ENCODE measurements at regions not wholly inside any gene's neighbourhood (a gene's known extent, or its start where the extent isn't known, plus 50 kb on each side); places are given as distances from the start of the nearest gene placed in this dataset.
"Not testable (repeated sequence)": the region's sequence is repeated elsewhere in the genome, so short reads cannot be mapped to it uniquely, and the experiment has no call there.

DNA sequence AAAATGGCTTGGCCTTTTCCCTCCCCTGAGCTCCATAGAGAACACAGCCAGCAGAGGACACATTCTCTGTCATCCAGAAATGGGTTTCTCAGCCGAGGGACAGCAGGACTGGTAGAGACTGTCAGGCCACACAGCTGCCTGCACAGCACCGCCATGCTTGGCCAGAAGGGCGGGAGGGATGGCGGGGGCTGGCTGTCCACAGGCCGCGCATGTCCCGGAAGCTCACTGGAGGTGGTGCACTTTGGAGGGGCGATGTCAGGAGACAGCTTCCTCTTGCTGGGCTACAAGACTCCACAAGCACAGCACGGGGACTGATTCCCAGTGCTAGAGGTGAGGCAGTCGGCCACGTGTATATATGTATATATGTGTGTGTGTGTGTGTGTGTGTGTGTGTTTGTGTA lies 125.3 kb downstream of the GOLGA6L4 start:
- DNase-seq; H3K4me1 ChIP-seq; ATAC-seq; H3K9me3 ChIP-seq; H3K4me3 ChIP-seq; H3K27me3 ChIP-seq; in situ Hi-C loops (cut with MboI; ENCODE audit: low sequenced_read_pairs in 4 of 4); H3K27ac ChIP-seq; intact Hi-C loops (cut with DNase I; ENCODE audit: low total_unique reads); H3K36me3 ChIP-seq: not testable (repeated sequence)

DNA sequence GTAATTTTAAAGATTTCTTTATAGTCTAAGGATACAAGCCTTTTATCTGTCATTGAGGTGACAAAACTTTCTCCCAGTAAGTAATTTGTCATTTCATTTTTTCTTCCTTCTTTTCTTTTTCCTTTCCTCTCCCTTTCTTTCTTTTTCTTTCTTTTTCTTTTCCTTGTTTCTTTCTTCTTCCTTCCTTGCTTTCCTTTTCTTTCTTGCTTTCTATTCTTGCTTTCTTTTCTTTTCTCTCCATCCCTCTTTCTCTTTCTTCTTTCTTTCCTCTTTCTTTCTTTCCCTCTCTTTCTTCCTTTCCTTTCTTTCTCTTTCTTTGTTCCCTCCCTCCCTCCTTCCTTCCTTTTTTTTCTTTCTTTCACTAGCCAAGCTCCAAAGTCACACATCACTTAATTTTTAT lies 148.8 kb downstream of the GOLGA6L4 start:
- ATAC-seq; H3K9me3 ChIP-seq; H3K27me3 ChIP-seq; H3K36me3 ChIP-seq; in situ Hi-C loops (cut with MboI; ENCODE audit: low sequenced_read_pairs in 4 of 4); intact Hi-C loops (cut with DNase I; ENCODE audit: low total_unique reads); H3K27ac ChIP-seq; H3K4me3 ChIP-seq; H3K4me1 ChIP-seq; DNase-seq: not testable (repeated sequence)

DNA sequence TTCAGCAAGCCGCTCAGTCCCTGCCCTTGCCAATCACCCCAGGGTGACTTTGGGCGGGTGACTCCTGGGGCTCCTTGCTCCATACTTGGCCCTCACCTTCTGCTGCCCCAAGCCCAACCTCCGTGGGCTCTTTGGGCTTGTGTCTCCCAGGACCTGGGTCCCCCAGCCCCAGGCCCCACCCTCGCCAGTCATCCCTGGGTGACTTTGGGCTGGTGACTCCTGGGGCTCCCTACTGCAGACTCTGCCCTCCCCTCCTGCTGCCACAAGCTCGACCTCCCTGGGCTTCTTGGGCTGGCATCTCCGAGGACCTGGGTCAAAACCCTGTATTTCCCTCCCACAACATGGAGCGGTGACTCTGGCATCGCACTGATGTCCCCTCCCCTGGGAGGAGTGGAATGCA lies 151.5 kb downstream of the GOLGA6L4 start:
- Histone ChIP-seq H3K4me3 (no peak overlapping the region), H3K4me1 (no peaks in the 10 kb centered on the region), H3K9me3 (no peaks in the 10 kb centered on the region), H3K27me3 (peaks cover 0 to 7% (median 0%) of the 10 kb centered on the region in 3 donors), H3K36me3 (no peaks in the 10 kb centered on the region), H3K27ac (no peak overlapping the region)
- no peak for ATAC-seq
- in situ Hi-C loops (cut with MboI; ENCODE audit: low sequenced_read_pairs in 4 of 4) = no loop called here
- no peak for DNase-seq
- intact Hi-C loops (cut with DNase I; ENCODE audit: low total_unique reads) = no loop called here
- no peak for TF ChIP-seq POLR2A (IDR thresholded peaks at IDR 0.05)
- TF ChIP-seq, protein P1, sequence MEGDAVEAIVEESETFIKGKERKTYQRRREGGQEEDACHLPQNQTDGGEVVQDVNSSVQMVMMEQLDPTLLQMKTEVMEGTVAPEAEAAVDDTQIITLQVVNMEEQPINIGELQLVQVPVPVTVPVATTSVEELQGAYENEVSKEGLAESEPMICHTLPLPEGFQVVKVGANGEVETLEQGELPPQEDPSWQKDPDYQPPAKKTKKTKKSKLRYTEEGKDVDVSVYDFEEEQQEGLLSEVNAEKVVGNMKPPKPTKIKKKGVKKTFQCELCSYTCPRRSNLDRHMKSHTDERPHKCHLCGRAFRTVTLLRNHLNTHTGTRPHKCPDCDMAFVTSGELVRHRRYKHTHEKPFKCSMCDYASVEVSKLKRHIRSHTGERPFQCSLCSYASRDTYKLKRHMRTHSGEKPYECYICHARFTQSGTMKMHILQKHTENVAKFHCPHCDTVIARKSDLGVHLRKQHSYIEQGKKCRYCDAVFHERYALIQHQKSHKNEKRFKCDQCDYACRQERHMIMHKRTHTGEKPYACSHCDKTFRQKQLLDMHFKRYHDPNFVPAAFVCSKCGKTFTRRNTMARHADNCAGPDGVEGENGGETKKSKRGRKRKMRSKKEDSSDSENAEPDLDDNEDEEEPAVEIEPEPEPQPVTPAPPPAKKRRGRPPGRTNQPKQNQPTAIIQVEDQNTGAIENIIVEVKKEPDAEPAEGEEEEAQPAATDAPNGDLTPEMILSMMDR (IDR thresholded peaks at IDR 0.05 in 4 of 5, conservative IDR thresholded peaks at IDR 0.05 in 1 of 5) = no peak

DNA sequence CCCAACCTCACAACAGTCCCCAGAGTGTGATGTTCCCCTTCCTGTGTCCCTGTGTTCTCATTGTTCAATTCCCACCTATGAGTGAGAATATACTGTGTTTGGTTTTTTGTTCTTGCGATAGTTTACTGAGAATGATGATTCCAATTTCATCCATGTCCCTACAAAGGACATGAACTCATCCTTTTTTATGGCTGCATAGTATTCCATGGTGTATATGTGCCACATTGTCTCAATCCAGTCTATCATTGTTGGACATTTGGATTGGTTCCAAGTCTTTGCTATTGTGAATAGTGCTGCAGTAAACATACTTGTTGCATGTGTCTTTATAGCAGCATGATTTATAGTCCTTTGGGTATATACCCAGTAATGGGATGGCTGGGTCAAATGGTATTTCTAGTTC lies 152.6 kb downstream of the GOLGA6L4 start:
- ATAC-seq; H3K27ac ChIP-seq; H3K9me3 ChIP-seq; H3K27me3 ChIP-seq; intact Hi-C loops (cut with DNase I; ENCODE audit: low total_unique reads); DNase-seq; H3K36me3 ChIP-seq; H3K4me3 ChIP-seq; in situ Hi-C loops (cut with MboI; ENCODE audit: low sequenced_read_pairs in 4 of 4); H3K4me1 ChIP-seq: not testable (repeated sequence)

DNA sequence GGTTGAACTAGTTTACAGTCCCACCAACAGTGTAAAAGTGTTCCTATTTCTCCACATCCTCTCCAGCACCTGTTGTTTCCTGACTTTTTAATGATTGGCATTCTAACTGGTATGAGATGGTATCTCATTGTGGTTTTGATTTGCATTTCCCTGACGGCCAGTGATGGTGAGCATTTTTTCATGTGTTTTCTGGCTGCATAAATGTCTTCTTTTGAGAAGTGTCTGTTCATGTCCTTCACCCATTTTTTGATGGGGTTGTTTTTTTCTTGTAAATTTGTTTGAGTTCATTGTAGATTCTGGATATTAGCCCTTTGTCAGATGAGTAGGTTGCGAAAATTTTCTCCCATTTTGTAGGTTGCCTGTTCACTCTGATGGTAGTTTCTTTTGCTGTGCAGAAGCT lies 153.1 kb downstream of the GOLGA6L4 start:
- DNase-seq; in situ Hi-C loops (cut with MboI; ENCODE audit: low sequenced_read_pairs in 4 of 4): not testable (repeated sequence)

DNA sequence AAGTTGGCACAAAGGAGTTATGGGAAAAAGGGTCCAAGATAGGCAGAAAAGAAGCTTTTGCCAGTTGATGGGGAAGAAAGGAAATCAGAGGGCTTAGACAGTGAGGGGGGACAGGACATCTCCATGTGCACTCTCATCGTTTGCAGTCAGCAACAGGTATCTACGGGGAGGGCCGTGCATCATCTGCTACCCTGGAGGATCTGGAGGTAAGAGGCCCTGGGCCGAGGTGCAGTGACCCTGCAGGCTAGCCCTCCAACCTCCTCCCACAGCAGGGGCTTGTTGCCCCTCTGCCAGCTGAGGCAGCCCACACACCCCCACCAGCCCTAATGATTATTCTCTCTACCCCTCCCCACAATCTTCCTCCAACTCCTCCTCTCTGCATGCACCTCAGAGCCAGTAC lies 154.8 kb downstream of the GOLGA6L4 start:
- H3K9me3 ChIP-seq; intact Hi-C loops (cut with DNase I; ENCODE audit: low total_unique reads); H3K4me1 ChIP-seq; ATAC-seq; H3K36me3 ChIP-seq; H3K4me3 ChIP-seq; H3K27me3 ChIP-seq; in situ Hi-C loops (cut with MboI; ENCODE audit: low sequenced_read_pairs in 4 of 4); H3K27ac ChIP-seq; DNase-seq: not testable (repeated sequence)

More for the DNA sequence above, 153.1 kb downstream of the GOLGA6L4 start:
- ATAC-seq; H3K36me3 ChIP-seq; H3K4me1 ChIP-seq; H3K27ac ChIP-seq; intact Hi-C loops (cut with DNase I; ENCODE audit: low total_unique reads); H3K9me3 ChIP-seq; H3K4me3 ChIP-seq; H3K27me3 ChIP-seq: not testable (repeated sequence)

DNA sequence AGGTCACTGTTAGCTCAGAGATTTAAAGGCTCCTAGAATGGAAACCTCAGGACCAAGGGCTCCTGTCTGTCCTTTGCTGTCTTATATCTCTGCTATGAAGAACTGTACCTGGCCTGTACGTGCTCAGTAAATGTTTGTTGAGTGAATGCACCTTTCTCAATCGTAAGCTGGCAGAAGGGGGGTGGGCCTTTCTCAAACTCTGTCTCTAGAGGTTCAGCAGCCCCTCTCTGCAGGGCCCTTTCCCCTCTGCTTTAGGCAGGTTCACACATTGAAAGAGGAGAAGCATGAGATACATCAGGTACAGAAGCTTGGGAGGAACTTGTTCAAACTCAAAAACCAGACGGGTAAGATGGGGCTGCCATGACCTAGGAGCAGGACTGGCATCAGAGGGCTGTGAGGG lies 155.6 kb downstream of the GOLGA6L4 start:
- in situ Hi-C loops (cut with MboI; ENCODE audit: low sequenced_read_pairs in 4 of 4) = no loop called here
- Histone ChIP-seq H3K4me1 (no peaks in the 10 kb centered on the region), H3K27ac (no peak overlapping the region), H3K36me3 (no peaks in the 10 kb centered on the region), H3K9me3 (no peaks in the 10 kb centered on the region), H3K4me3 (no peak overlapping the region), H3K27me3 (peaks cover 0 to 4% (median 0%) of the 10 kb centered on the region in 3 donors)
- DNase-seq (no peak), ATAC-seq (no peak)
- intact Hi-C loops (cut with DNase I; ENCODE audit: low total_unique reads) = no loop called here
- no peak for TF ChIP-seq POLR2A (IDR thresholded peaks at IDR 0.05)
- TF ChIP-seq, protein P1 (IDR thresholded peaks at IDR 0.05 in 4 of 5, conservative IDR thresholded peaks at IDR 0.05 in 1 of 5) = no peak

DNA sequence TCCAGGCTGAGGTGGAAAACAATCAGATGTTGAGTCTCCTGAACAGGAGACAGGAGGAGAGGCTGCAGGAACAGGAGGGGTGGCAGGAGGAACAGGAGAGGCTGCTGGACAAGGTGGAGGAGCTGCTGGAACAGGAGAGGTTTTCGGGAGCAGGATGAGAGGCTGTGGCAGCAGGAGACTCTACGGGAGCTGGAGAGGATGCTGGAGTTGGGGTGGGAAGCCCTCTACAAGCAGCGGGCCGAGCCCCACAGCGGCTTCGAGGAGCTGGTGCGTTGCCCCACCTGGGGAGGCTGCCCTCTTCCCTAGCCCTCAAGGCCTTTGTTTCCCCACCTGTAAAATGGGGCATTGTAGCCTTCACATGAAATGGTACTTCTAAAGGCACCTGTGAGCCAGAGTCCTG lies 156.4 kb downstream of the GOLGA6L4 start:
- H3K36me3 ChIP-seq; intact Hi-C loops (cut with DNase I; ENCODE audit: low total_unique reads); in situ Hi-C loops (cut with MboI; ENCODE audit: low sequenced_read_pairs in 4 of 4); ATAC-seq; H3K9me3 ChIP-seq; H3K4me1 ChIP-seq; DNase-seq; H3K27ac ChIP-seq; H3K4me3 ChIP-seq; H3K27me3 ChIP-seq: not testable (repeated sequence)

DNA sequence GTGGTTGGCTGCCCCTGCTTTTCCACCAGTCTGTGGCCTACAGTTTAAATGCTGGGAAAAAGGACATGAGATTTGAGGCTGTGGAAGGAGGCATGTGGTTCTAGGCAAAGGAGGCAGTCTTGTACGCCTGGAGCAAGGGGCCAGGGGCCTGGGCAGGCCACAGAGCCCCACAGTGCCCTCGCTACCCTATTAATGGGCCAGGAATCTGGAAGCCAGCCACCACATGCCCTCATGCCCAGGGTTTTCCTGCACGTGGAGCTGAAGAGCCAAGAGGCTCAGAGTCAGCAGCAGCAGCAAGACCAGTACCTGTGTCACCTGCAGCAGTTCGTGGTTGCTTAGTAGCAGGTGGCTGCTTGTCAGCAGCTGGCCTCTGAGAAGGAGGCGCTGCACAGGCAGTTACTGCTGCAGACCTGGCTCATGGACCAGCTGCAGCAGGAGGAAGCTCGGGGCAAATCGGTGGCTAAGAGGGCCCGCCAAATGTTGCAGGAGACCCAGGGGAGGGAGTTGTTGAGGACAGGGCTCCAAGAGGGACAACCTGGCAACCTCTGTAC lies 157.9 kb downstream of the GOLGA6L4 start:
- H3K4me3 ChIP-seq; in situ Hi-C loops (cut with MboI; ENCODE audit: low sequenced_read_pairs in 4 of 4); DNase-seq: not testable (repeated sequence)

DNA sequence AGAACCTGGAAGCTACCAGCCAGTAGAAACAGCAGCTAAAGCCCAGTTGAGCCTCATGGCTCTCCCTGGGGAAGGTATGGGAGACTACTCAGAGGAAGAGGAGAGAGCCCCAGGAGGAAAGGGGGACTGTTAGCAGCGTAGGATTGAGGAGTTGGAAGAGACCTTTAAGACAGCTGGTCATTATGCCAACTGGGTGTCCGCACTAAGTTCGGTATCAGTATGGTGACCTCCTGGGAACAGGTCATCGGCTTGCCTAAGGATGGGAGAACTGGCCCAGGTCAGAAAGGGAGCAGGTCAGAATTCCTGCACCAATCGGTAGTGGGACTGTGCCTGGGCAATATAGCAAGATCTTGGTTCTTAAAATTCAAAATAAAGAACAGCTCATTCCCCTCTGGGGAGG lies 158.4 kb downstream of the GOLGA6L4 start:
- H3K27me3 ChIP-seq; DNase-seq; H3K36me3 ChIP-seq; ATAC-seq; in situ Hi-C loops (cut with MboI; ENCODE audit: low sequenced_read_pairs in 4 of 4); intact Hi-C loops (cut with DNase I; ENCODE audit: low total_unique reads); H3K9me3 ChIP-seq; H3K4me1 ChIP-seq; H3K4me3 ChIP-seq; H3K27ac ChIP-seq: not testable (repeated sequence)

More for the DNA sequence above, 157.9 kb downstream of the GOLGA6L4 start:
- H3K36me3 ChIP-seq; H3K27me3 ChIP-seq; ATAC-seq; intact Hi-C loops (cut with DNase I; ENCODE audit: low total_unique reads); H3K27ac ChIP-seq; H3K4me1 ChIP-seq; H3K9me3 ChIP-seq: not testable (repeated sequence)
